OCI-LY3 (cell line): ENCODE measurements at regions not wholly inside any gene's neighbourhood (a gene's known extent, or its start where the extent isn't known, plus 50 kb on each side); places are given as distances from the start of the nearest gene placed in this dataset.

Source experiments
- CTCF ChIP-seq: fragments of 200-600, 300-600 bp; sonication (generic); IDR thresholded peaks from 2 replicates; pipeline ENCODE4 v1.5.1; 2014; ENCODE audit warnings: antibody characterized with exemption, low read length, low read depth
- EZH2phosphoT487 ChIP-seq: fragments of 200-600 bp; shearing (Covaris generic); IDR thresholded peaks from 2 replicates; pipeline ENCODE4 v1.6.1; 2018; ENCODE audit warnings: antibody characterized with exemption, mixed run types, low read depth

GRCh38 chr1:193549081-193549480 is 362.7 kb upstream of the B3GALT2 start:
- TF ChIP-seq CTCF (no peak), EZH2phosphoT487 (no peak)
